Retinal pigment epithelial cell (primary cell): ENCODE measurements at regions not wholly inside any gene's neighbourhood (a gene's known extent, or its start where the extent isn't known, plus 50 kb on each side); places are given as distances from the start of the nearest gene placed in this dataset.

Experiments used
- DNase-seq: peaks from one replicate; pipeline ENCODE4 v3.0.0-alpha.2; 2010; ENCODE audit warnings: low read depth
- H3K4me3 ChIP-seq: 2 replicates; pipeline ENCODE4 v1.5.1; 2011; ENCODE audit warnings: mild to moderate bottlenecking, low read length, control low read depth, moderate library complexity
- CTCF ChIP-seq: conservative IDR thresholded peaks from 2 replicates; pipeline ENCODE4 v1.5.1; 2011; ENCODE audit warnings: low read depth, low read length, control low read depth, inconsistent platforms

GRCh38 chr4:89379511-89380044 lies 72.0 kb upstream of the GPRIN3 start:
- no peak for DNase-seq
- TF ChIP-seq CTCF = no peak
- H3K4me3 ChIP-seq = no peak overlapping the region

- DNase-seq = no peak
- no peak for TF ChIP-seq CTCF
- no peak overlapping the region for H3K4me3 ChIP-seq
Measured at GRCh38 chr4:89373394-89373793, 65.8 kb upstream of the GPRIN3 start.

GRCh38 chr4:89371614-89372013 lies 64.0 kb upstream of the GPRIN3 start:
- no peak for DNase-seq
- no peak overlapping the region for H3K4me3 ChIP-seq
- TF ChIP-seq CTCF = no peak

GRCh38 chr4:89369581-89369980 lies 62.0 kb upstream of the GPRIN3 start:
- H3K4me3 ChIP-seq = no peak overlapping the region
- no peak for TF ChIP-seq CTCF
- no peak for DNase-seq

- no peak overlapping the region for H3K4me3 ChIP-seq
- DNase-seq = no peak
- TF ChIP-seq CTCF = no peak
Measured at GRCh38 chr4:89368861-89369260, 61.3 kb upstream of the GPRIN3 start.

- no peak for DNase-seq
- TF ChIP-seq CTCF = no peak
- no peak overlapping the region for H3K4me3 ChIP-seq
Measured at GRCh38 chr4:89365776-89366175, 58.2 kb upstream of the GPRIN3 start.

- DNase-seq = no peak
- no peak overlapping the region for H3K4me3 ChIP-seq
- TF ChIP-seq CTCF = no peak
Measured at GRCh38 chr4:89365375-89365774, 57.8 kb upstream of the GPRIN3 start.
